ENCODE measurements at regions not wholly inside any gene's neighbourhood (a gene's known extent, or its start where the extent isn't known, plus 50 kb on each side); places are given as distances from the start of the nearest gene placed in this dataset.

- Mint-ChIP-seq H3K36me3 (ENCODE audit: low read depth) (peaks cover 23% of the 10 kb centered on the region), H3K27me3 (ENCODE audit: insufficient read depth, low read depth, poor library complexity) (no peaks in the 10 kb centered on the region), H3K4me3 (no peak overlapping the region), H3K4me1 (no peaks in the 10 kb centered on the region), H3K9me3 (peaks cover 87% of the 10 kb centered on the region), H3K27ac (no peak overlapping the region)
- Histone ChIP-seq H3K36me3 (ENCODE audit: insufficient read depth) (no peaks in the 10 kb centered on the region), H3K9me2 (ENCODE audit: insufficient read depth) (no peaks in the 10 kb centered on the region), H3K4me1 (ENCODE audit: insufficient read depth) (peaks cover 7% of the 10 kb centered on the region; the same call in 1 of the 2 replicates), H3K4me3 (no peak overlapping the region), H3F3A (replicated peaks; ENCODE audit: low read depth) (no peaks in the 10 kb centered on the region), H2AFZ (no peak overlapping the region), H3K79me2 (replicated peaks; ENCODE audit: insufficient read depth) (no peaks in the 10 kb centered on the region), H4K20me1 (replicated peaks; ENCODE audit: insufficient read depth) (no peaks in the 10 kb centered on the region), H3K4me2 (no peak overlapping the region), H3K27ac (ENCODE audit: low read depth) (no peak overlapping the region), H3K27me3 (ENCODE audit: insufficient read depth) (no peaks in the 10 kb centered on the region)
- no peak for ATAC-seq
- TF ChIP-seq EZH2phosphoT487 (IDR thresholded peaks at IDR 0.05; ENCODE audit: unreplicated experiment) (no peak), POLR2AphosphoS5 (IDR thresholded peaks at IDR 0.05; ENCODE audit: low read depth) (no peak), REST (IDR thresholded peaks at IDR 0.05; ENCODE audit: unreplicated experiment) (no peak), ZNF114 (CRISPR knock-in tag; IDR thresholded peaks at IDR 0.05) (no peak), ZNF462 (CRISPR knock-in tag; IDR thresholded peaks at IDR 0.05) (no peak), STAT1 (IDR thresholded peaks at IDR 0.05; ENCODE audit: unreplicated experiment) (no peak), NANOG (IDR thresholded peaks at IDR 0.05; ENCODE audit: borderline replicate concordance) (no peak), JUNB (IDR thresholded peaks at IDR 0.05; ENCODE audit: unreplicated experiment) (no peak), CTCF (conservative IDR thresholded peaks at IDR 0.05; ENCODE audit: low read depth in 2 of 2) (no peak), ZNF331 (CRISPR knock-in tag; IDR thresholded peaks at IDR 0.05; ENCODE audit: low read depth) (no peak), CREB1 (CRISPR knock-in tag; IDR thresholded peaks at IDR 0.05; ENCODE audit: low read depth) (no peak)
- no peak for DNase-seq (ENCODE audit: low spot score)
These were observed 463.4 kb upstream of the TMEM132C start for GRCh38 chr12:127803545-127803944.
